ENCODE measurements at regions not wholly inside any gene's neighbourhood (a gene's known extent, or its start where the extent isn't known, plus 50 kb on each side); places are given as distances from the start of the nearest gene placed in this dataset.

- DNase-seq (ENCODE audit: low spot score) (no peak), ATAC-seq (ENCODE audit: low FRiP score) (no peak)
- TF ChIP-seq CTCF (IDR thresholded peaks at IDR 0.05): no peak
Observed at GRCh38 chr12:74885775-74886174, 323.9 kb downstream of the KCNC2 start.

- no peak for DNase-seq (ENCODE audit: low spot score)
- ATAC-seq (ENCODE audit: low FRiP score): no peak
- no peak for TF ChIP-seq CTCF (IDR thresholded peaks at IDR 0.05)
Observed at GRCh38 chr12:74889073-74889472, 320.6 kb downstream of the KCNC2 start.

- DNase-seq (ENCODE audit: low spot score): no peak
- no peak for TF ChIP-seq CTCF (IDR thresholded peaks at IDR 0.05)
- peak; percentile 69 for ATAC-seq (ENCODE audit: low FRiP score)
Observed at GRCh38 chr12:74889563-74890236, 319.9 kb downstream of the KCNC2 start.

- ATAC-seq (ENCODE audit: low FRiP score): peak; percentile 97
- DNase-seq (ENCODE audit: low spot score): no peak
- TF ChIP-seq CTCF (IDR thresholded peaks at IDR 0.05): no peak
Observed at GRCh38 chr12:74890237-74890599, 319.4 kb downstream of the KCNC2 start.

- DNase-seq (ENCODE audit: low spot score) (no peak), ATAC-seq (ENCODE audit: low FRiP score) (no peak)
- TF ChIP-seq CTCF (IDR thresholded peaks at IDR 0.05): no peak
Observed at GRCh38 chr12:74891083-74891668, 318.5 kb downstream of the KCNC2 start.

- ATAC-seq (ENCODE audit: low FRiP score) (no peak), DNase-seq (ENCODE audit: low spot score) (no peak)
- TF ChIP-seq CTCF (IDR thresholded peaks at IDR 0.05): no peak
Observed at GRCh38 chr12:74892057-74892633, 317.5 kb downstream of the KCNC2 start.

- no peak for TF ChIP-seq CTCF (IDR thresholded peaks at IDR 0.05)
- ATAC-seq (ENCODE audit: low FRiP score): no peak
Observed at GRCh38 chr12:74896186-74896585, 313.5 kb downstream of the KCNC2 start.

More at GRCh38 chr12:74896186-74896585, 313.5 kb downstream of the KCNC2 start:
- no peak for DNase-seq (ENCODE audit: low spot score)
